ENCODE measurements at regions not wholly inside any gene's neighbourhood (a gene's known extent, or its start where the extent isn't known, plus 50 kb on each side); places are given as distances from the start of the nearest gene placed in this dataset.

DNA sequence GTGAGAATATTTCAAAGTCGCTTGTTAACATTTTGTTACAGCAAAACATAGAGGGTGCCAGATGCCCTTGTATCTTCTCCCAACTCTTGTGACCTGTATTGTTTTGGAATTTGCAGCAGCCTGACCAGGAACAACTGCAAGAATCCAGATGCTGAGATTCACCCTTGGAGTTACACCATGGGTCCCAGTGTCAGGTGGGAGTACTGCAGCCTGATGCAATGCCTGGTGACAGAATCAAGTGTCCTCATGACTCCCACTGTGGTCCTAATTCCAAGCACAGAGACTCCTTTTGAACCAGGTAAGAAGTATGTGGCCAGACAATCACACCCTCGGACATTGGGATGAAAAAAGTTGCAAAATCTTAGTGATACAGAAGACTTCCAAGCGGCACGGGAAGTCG is 79.6 kb upstream of the MAP3K4 start:
- DNase-seq = no peak

DNA sequence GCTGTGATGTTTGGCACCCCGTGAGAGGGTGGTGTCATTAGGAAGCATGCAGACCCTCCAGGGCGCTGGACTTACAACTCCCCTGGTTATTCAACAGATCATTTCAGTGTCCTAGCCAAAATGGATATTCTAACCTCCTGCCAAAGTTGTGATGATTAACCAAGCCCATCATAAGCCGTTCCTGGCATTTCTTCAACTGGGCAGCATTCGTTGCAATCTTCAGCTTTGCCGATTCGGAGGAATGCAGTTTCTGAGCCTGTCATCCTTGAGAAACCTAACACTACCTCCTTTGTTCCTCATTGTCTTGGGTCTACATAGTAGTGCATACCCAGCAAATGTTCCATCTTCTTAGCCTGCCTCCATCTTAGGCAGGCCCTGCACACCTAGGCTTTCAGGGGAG is 79.2 kb upstream of the MAP3K4 start:
- no peak for DNase-seq

GRCh38 chr6:160917572-160917971 is 74.0 kb upstream of the MAP3K4 start:
- no peak for DNase-seq

DNA sequence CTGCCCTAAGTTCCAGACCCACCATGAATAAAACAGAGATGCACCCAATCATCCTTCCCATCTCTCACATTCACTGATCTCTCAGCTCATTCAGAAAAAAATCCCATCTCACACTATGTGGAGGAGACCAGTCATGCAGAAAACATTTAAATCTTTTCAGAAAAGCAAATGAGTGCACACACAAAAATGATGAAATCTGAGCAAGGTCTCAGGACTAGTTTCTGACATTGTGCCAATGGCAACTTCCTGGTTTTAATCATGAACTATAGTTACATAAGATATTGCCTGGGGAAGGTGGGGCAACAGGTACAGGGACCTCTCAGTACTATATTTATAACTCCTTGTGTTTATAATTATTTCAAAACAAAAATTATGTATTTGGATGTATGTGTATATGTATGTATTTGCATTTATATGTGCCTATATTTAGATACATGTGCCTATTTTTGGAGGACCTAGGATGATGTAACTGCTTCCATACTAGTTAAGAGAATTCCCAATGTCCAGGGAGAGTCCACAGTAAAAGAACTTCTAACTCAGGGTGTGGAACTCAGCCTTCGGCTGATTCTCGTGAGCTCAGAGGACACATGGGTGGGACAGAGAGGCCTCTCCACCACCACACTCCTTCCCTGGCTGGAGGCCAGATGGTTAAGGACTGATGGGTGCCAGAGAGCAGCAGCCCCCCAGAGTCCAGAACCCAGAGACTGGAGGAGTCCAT is 71.7 kb upstream of the MAP3K4 start:
- DNase-seq = no peak

DNA sequence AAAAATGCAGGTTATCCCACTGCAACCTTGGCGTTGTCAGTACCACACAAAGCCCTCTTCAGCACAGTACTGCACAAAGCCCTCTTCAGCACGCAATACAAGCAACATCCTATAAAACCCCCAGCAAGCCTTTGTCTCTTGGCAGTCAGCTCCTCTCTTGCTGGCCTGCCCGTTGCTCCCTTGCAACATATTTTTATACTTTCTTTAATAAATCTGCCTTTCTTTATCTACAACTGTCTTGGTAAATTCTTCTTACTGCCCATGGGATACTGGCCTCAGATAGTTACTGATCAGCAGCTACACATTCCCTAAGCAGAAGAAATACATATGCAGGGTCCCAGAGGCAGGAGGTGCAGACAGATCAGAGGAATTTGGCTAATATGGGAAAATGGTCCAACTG is 70.5 kb upstream of the MAP3K4 start:
- no peak for DNase-seq

- DNase-seq = no peak
These were observed 65.0 kb upstream of the MAP3K4 start for GRCh38 chr6:160926281-160927276.

DNA sequence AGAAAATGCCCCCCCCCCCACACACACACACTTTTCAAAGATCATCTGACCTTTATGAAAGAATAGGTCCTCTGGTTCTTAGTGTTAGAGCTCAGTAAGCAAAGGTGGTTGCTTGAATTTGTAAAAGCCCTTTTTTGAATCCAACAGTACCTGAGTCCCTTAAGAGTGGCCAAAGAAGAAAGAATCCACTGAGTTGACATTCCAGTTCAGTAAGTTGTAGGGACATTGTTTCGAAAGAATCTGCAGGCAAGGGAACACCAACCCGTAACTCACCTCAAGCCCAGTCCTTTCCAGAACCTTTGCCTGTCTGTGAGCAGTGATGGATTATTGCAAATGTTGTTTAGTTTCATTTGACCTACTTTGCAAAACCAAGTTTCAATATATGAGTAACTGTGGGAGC is 64.2 kb upstream of the MAP3K4 start:
- no peak for DNase-seq

DNA sequence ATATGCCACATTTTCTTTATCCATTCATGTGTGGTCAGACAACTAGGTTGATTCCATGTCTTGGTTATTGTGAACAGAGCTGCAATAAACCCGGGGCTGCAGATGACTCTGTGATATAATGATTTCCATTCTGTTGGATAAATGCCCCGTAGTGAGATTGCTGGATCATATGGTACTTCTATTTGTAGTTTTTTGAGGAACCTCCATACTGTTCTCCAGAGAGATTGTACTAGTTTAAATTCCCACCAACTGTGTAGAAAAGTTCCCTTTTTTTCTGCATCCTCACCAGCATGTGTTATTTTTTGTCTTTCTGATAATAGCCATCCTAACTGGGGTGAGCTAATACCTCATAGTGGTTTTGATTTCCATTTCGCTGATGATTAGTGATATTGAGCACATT is 62.2 kb upstream of the MAP3K4 start:
- no peak for DNase-seq

DNA sequence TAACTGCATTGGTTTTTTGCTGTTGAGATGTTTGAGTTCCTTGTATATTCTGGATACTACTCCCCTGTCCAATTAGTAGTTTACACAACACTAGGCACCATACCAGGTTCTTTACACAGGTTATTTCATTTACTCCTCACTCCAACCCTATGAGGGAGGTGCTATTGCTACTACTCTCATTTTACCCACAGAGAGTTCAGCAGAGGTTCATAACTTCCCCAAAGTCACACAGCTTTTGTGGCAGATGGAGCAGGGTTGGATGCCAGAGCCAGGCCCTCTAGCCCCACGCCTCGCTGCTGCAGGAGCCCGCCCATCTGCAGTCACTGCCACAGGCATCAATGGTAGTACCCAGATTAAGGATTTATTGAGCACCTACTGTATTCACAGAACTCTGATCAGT is 61.7 kb upstream of the MAP3K4 start:
- no peak for DNase-seq

DNA sequence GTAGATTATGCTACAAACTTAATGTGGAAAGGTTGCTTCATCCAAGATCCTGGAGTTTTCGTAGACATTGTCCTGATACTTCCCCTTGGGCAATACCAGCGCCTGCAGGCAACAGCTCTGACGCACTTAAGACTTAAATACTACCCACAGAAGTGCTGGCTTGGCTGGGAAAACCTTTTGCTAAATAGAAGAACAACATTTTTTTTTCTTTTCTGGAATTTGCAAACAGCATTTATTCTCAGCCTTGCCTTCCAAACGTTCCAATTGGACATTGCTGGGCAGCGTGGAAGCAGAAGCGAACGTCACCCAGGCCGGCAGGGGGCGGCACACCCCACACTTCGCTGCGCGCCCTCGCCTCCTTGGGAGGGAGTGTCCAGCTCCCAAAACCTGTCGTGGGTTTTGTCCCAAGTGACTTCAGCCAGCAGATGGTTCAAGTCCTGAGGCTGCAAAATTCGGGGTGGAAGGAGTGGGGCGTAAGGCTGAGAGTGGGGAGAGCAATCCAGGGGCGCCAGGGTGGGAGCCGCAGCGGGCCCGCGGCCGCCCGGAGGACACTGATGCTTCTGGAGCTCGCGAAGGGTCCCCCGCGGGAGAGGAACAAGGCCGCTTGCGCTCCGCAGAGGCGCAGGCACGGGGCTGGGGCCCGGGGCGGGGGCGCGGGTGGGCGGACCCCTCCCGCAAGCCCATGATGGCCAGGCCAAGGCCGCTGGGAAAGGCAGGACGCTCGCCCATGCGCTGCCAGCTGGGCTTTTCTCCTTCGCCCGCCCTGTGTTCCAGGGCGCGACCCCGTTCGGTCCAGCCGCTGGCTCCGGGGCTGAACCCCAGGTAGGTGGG is 60.8 kb upstream of the MAP3K4 start:
- DNase-seq = peak; percentile 78

- DNase-seq = no peak
These were observed 59.9 kb upstream of the MAP3K4 start for GRCh38 chr6:160931378-160932310.

DNA sequence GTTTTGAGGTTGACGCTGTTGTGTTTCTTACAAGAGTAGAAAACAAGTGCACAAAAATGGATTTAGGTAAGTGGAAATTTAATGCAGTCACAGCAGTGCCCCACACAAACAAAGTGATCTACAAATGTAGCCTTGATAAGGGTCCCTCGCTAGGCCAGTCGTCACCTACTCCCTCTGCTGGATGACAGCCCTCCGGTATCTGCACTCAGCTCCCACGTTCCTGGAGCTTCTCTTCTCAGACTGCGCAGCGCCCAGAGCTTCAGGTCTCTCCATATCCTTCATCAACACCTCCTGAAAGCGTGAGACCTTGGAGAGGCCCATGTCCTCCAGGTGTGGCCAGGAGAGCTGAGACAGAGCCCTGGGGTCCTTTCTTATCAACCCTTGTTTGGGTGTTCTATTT is 58.3 kb upstream of the MAP3K4 start:
- no peak for DNase-seq

- no peak for DNase-seq
These were observed 57.4 kb upstream of the MAP3K4 start for GRCh38 chr6:160934157-160934556.

DNA sequence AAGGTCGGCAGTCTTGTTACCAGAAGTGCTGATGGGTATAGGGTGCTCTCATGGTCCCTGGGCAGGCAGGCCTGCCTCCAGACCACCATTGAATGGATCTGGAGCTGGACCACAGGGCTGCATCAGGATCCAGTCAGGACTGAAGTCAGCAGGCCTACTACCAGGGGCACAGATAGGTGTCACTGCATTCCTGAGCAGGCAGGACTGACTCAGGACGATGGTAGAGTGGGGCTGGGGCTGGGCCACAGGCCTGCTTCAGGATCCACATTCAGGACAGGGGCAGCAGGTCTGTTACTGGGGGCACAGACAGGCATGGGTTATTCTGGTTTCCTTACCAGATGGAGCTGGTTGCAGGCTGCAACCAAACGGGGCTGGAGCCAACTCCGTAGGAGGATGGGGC is 51.4 kb upstream of the MAP3K4 start:
- no peak for DNase-seq

Measured in stimulated activated CD8-positive, alpha-beta memory T cell treated with anti-CD3 and anti-CD28 coated beads, Interleukin-4, amount 100 ng/mL, for 48 hours (primary cell).